Stomach (tissue), 8 donors: ENCODE measurements at regions not wholly inside any gene's neighbourhood (a gene's known extent, or its start where the extent isn't known, plus 50 kb on each side); places are given as distances from the start of the nearest gene placed in this dataset.

ENCODE experiments used
- DNase-seq, 2 donors: peaks; one replicate each; pipeline versions ENCODE4 v3.0.0 to v3.0.0-alpha.2; 2013 to 2019
- H3K27ac ChIP-seq, 5 donors: fragments of 200-600 bp in 4 of 5; sonication (generic) in 4 of 5; one replicate each; pipeline ENCODE4 v1.5.1; 2013 to 2019; ENCODE audit warnings: mild to moderate bottlenecking in 1 of 5, moderate library complexity in 1 of 5
- H3K27me3 ChIP-seq, 3 donors: fragments of 200-600 bp; sonication (generic); one replicate each; pipeline ENCODE4 v1.5.1; 2017 to 2019; ENCODE audit warnings: mixed run types in 1 of 3
- H3K36me3 ChIP-seq, 4 donors: fragments of 200-600 bp; sonication (generic); 1 replicate in 3 of 4; 2 replicates in 1 of 4; pipeline ENCODE4 v1.5.1; 2016 to 2019
- H3K4me1 ChIP-seq, 4 donors: fragments of 200-600 bp; sonication (generic); one replicate each; pipeline ENCODE4 v1.5.1; 2016 to 2019
- H3K4me3 ChIP-seq, 4 donors: fragments of 200-600 bp; sonication (generic) in 3 of 4; one replicate each; pipeline ENCODE4 v1.5.1; 2016 to 2019; ENCODE audit warnings: mild to moderate bottlenecking in 1 of 4
- H3K9me3 ChIP-seq, 4 donors: fragments of 200-600 bp; sonication (generic); one replicate each; pipeline ENCODE4 v1.5.1; 2016 to 2019
- CTCF ChIP-seq, 7 experiments: fragments of 450-650 bp in 4 of 7; fragments of 200-600 bp in 3 of 7; sonication (generic) in 3 of 7; IDR thresholded peaks; one replicate each; pipeline ENCODE4 v1.5.1; 2016 to 2019; ENCODE audit warnings: antibody characterized with exemption in 7 of 7, control low read depth in 2 of 7, mild to moderate bottlenecking in 1 of 7
- EP300 ChIP-seq: sonication (generic); formaldehyde crosslinking; IDR thresholded peaks from one replicate; pipeline ENCODE4 v1.6.1; 2017; ENCODE audit warnings: antibody characterized with exemption
- POLR2A ChIP-seq, 4 donors: fragments of 450-650 bp; IDR thresholded peaks; one replicate each; pipeline ENCODE4 v1.6.1; 2016; ENCODE audit warnings: antibody characterized with exemption in 4 of 4, control low read depth in 2 of 4, mild to moderate bottlenecking in 1 of 4, moderate library complexity in 1 of 4
- POLR2AphosphoS5 ChIP-seq, 3 donors: sonication (generic); formaldehyde crosslinking; IDR thresholded peaks; one replicate each; pipeline ENCODE4 v1.6.1; 2016; ENCODE audit warnings: antibody characterized with exemption in 3 of 3
- WGBS, 5 donors: extraction: QIAGEN DNeasy Blood & Tissue Kit in 3 of 5; methylation state at CpG; one replicate each; pipeline versions ENCODE4 v1.1.5 to v1.1.7; 2013 to 2018; 5-methylcytosine and 5-hydroxymethylcytosine counted together
- intact Hi-C: fragments of 100-400 bp; cut with DNase I; formaldehyde crosslinking; loops from one replicate; pipeline ENCODE4 v1.15.1; 2023; ENCODE audit warnings: low total_unique reads
- donor health status: healthy with polysubstance abuse.
- donor health status: Bipolar disorder and iron deficiency.
- donor health status: healthy.

GRCh38 chr12:91968076-91968776, 177.4 kb downstream of the BTG1 start:
- H3K4me1 ChIP-seq: no peaks in the 10 kb centered on the region
- no peak for TF ChIP-seq EP300
- no peak for TF ChIP-seq POLR2AphosphoS5 (IDR thresholded peaks at IDR 0.05)
- no peak for TF ChIP-seq POLR2A (IDR thresholded peaks at IDR 0.05)
- TF ChIP-seq CTCF (IDR thresholded peaks at IDR 0.05): no peak
- intact Hi-C loops: no loop called here
- H3K4me3 ChIP-seq: no peak overlapping the region
- H3K27me3 ChIP-seq: no peaks in the 10 kb centered on the region
- H3K36me3 ChIP-seq: no peaks in the 10 kb centered on the region
- no peaks in the 10 kb centered on the region for H3K9me3 ChIP-seq
- no peak for DNase-seq
- H3K27ac ChIP-seq: no peak overlapping the region

GRCh38 chr12:91967590-91967989, 178.1 kb downstream of the BTG1 start:
- DNase-seq: no peak
- Histone ChIP-seq H3K27ac (no peak overlapping the region), H3K4me1 (no peaks in the 10 kb centered on the region), H3K27me3 (no peaks in the 10 kb centered on the region), H3K9me3 (no peaks in the 10 kb centered on the region), H3K4me3 (no peak overlapping the region), H3K36me3 (no peaks in the 10 kb centered on the region)
- WGBS, 5 donors: 83 to 98% (median 94%) methylated on average over 1 of the region's 1 CpG
- intact Hi-C loops: no loop called here
- TF ChIP-seq POLR2AphosphoS5 (IDR thresholded peaks at IDR 0.05) (no peak), POLR2A (IDR thresholded peaks at IDR 0.05) (no peak), CTCF (IDR thresholded peaks at IDR 0.05) (no peak), EP300 (no peak)

- Histone ChIP-seq H3K4me1 (peaks cover 0 to 8% (median 0%) of the 10 kb centered on the region in 4 donors), H3K27me3 (no peaks in the 10 kb centered on the region), H3K36me3 (no peaks in the 10 kb centered on the region), H3K9me3 (no peaks in the 10 kb centered on the region), H3K27ac (no peak overlapping the region), H3K4me3 (no peak overlapping the region)
- no peak for TF ChIP-seq POLR2A (IDR thresholded peaks at IDR 0.05)
- TF ChIP-seq POLR2AphosphoS5 (IDR thresholded peaks at IDR 0.05): no peak
- TF ChIP-seq EP300: no peak
- no peak for TF ChIP-seq CTCF (IDR thresholded peaks at IDR 0.05)
- no peak for DNase-seq
- WGBS, 5 donors: 38 to 61% (median 45%) methylated on average over 1 of the region's 1 CpG
- intact Hi-C loops: no loop called here
Measured at GRCh38 chr12:91965781-91966180, 179.9 kb downstream of the BTG1 start.

- H3K4me3 ChIP-seq: no peak overlapping the region
- 74 to 96% (median 85%) methylated on average over 1 of the region's 1 CpG for WGBS, 5 donors
- no peaks in the 10 kb centered on the region for H3K27me3 ChIP-seq
- intact Hi-C loops: no loop called here
- TF ChIP-seq POLR2AphosphoS5 (IDR thresholded peaks at IDR 0.05): no peak
- no peak for TF ChIP-seq CTCF (IDR thresholded peaks at IDR 0.05)
- no peak for TF ChIP-seq EP300
- H3K4me1 ChIP-seq: peaks cover 0 to 9% (median 0%) of the 10 kb centered on the region in 4 donors
- no peaks in the 10 kb centered on the region for H3K9me3 ChIP-seq
- no peaks in the 10 kb centered on the region for H3K36me3 ChIP-seq
- H3K27ac ChIP-seq: no peak overlapping the region
- no peak for DNase-seq
Measured at GRCh38 chr12:91964501-91964900, 181.1 kb downstream of the BTG1 start.
